Endometrium (tissue), 2 donors: ENCODE measurements at regions not wholly inside any gene's neighbourhood (a gene's known extent, or its start where the extent isn't known, plus 50 kb on each side); places are given as distances from the start of the nearest gene placed in this dataset.

ENCODE experiments used
- FAIRE-seq: peaks from 2 replicates; lab custom pipeline; 2012; peaks lifted over from hg19 to GRCh38; lab: Jason Lieb, UNC
- donor health status: control.
- donor health status: control.

- FAIRE-seq: no peak
These were observed 343.7 kb downstream of the MID1IP1 start for GRCh38 chrX:39144956-39145355.

- no peak for FAIRE-seq
These were observed 344.6 kb downstream of the MID1IP1 start for GRCh38 chrX:39145859-39146258.

- no peak for FAIRE-seq
These were observed 348.5 kb downstream of the MID1IP1 start for GRCh38 chrX:39149761-39150160.

- FAIRE-seq: no peak
These were observed 349.0 kb downstream of the MID1IP1 start for GRCh38 chrX:39150220-39150619.

- no peak for FAIRE-seq
These were observed 349.4 kb downstream of the MID1IP1 start for GRCh38 chrX:39150621-39151020.

- no peak for FAIRE-seq
These were observed 350.9 kb downstream of the MID1IP1 start for GRCh38 chrX:39152106-39152649.

GRCh38 chrX:39156051-39156450 lies 354.8 kb downstream of the MID1IP1 start:
- FAIRE-seq: no peak

- no peak for FAIRE-seq
These were observed 355.7 kb downstream of the MID1IP1 start for GRCh38 chrX:39157006-39157405.

- no peak for FAIRE-seq
These were observed 356.5 kb downstream of the MID1IP1 start for GRCh38 chrX:39157796-39158195.

- no peak for FAIRE-seq
These were observed 357.8 kb downstream of the MID1IP1 start for GRCh38 chrX:39158801-39159657.

GRCh38 chrX:39159921-39160507 lies 358.8 kb downstream of the MID1IP1 start:
- no peak for FAIRE-seq

- no peak for FAIRE-seq
These were observed 360.5 kb downstream of the MID1IP1 start for GRCh38 chrX:39161611-39162255.

- no peak for FAIRE-seq
These were observed 361.1 kb downstream of the MID1IP1 start for GRCh38 chrX:39162322-39162735.

- no peak for FAIRE-seq
These were observed 362.4 kb downstream of the MID1IP1 start for GRCh38 chrX:39163581-39164126.

GRCh38 chrX:39164212-39164611 lies 363.0 kb downstream of the MID1IP1 start:
- FAIRE-seq: no peak

GRCh38 chrX:39165185-39165584 lies 363.9 kb downstream of the MID1IP1 start:
- FAIRE-seq: no peak

- FAIRE-seq: no peak
These were observed 364.5 kb downstream of the MID1IP1 start for GRCh38 chrX:39165773-39166172.

- FAIRE-seq: no peak
These were observed 366.5 kb downstream of the MID1IP1 start for GRCh38 chrX:39167791-39168190.

- no peak for FAIRE-seq
These were observed 367.4 kb downstream of the MID1IP1 start for GRCh38 chrX:39168609-39169008.

GRCh38 chrX:39169976-39170375 lies 368.7 kb downstream of the MID1IP1 start:
- FAIRE-seq: no peak

GRCh38 chrX:39170464-39170863 lies 369.2 kb downstream of the MID1IP1 start:
- FAIRE-seq: no peak

GRCh38 chrX:39171686-39172085 lies 370.4 kb downstream of the MID1IP1 start:
- FAIRE-seq: no peak
